ENCODE measurements at regions not wholly inside any gene's neighbourhood (a gene's known extent, or its start where the extent isn't known, plus 50 kb on each side); places are given as distances from the start of the nearest gene placed in this dataset.

DNA sequence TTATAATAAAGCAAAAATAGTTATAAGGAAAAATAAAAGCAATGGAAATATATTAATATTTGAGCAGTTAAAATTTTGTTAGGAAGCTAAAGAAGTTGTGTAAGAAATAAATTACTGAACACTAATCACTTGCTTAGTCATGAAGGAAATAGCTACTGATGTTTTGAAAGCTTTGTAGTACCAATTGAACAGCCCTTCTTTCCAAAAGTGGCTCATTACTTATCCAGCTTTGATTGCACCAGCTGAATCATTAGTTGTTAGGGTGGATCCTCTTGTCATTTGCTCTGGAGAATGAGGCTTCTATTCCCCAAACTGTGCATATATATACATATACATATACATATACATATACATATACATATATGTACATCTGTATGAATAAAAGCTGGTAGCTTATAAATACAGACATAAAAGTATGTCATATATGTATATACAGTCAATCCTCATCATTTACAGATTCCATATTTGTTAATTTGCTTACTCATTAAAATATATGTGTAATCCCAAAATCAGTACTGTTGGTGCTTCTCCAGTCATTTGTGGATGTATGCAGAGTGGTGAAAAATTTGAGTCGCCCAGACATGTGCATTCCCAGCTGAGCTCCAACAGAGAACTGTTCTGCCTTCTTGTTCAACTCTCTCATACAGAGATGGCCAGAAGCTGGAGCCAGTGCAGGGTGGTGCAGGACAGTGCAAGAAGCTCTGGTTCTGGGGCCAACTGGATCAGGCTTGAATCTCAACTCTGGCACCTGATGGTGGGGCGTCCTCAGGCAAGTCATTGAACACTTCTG is 214.1 kb downstream of the RPAP3 start:
- H3K4me2 ChIP-seq, result no peak overlapping the region
- H3K4me3 ChIP-seq, result no peak overlapping the region
- no peak for DNase-seq (ENCODE audit: low spot score)
- H3K9me2 ChIP-seq (replicated peaks; ENCODE audit: insufficient read depth), result no peaks in the 10 kb centered on the region
- no peaks in the 10 kb centered on the region for H3K9me3 ChIP-seq (ENCODE audit: low read depth)
- no peaks in the 10 kb centered on the region for H4K20me1 ChIP-seq (ENCODE audit: insufficient read depth, poor library complexity, severe bottlenecking)
- TF ChIP-seq EZH2 (IDR thresholded peaks at IDR 0.05; ENCODE audit: borderline replicate concordance), result no peak
- TF ChIP-seq EZH2phosphoT487 (IDR thresholded peaks at IDR 0.05; ENCODE audit: low read depth, severe bottlenecking, unreplicated experiment), result no peak
- TF ChIP-seq CTCF (IDR thresholded peaks at IDR 0.05; ENCODE audit: poor library complexity), result no peak
- H3K4me1 ChIP-seq (ENCODE audit: insufficient read depth), result no peaks in the 10 kb centered on the region
- H3K79me2 ChIP-seq, result no peaks in the 10 kb centered on the region
- no peaks in the 10 kb centered on the region for H3K27me3 ChIP-seq
- no peak overlapping the region for H2AFZ ChIP-seq
- 76% methylated on average over 2 of the region's 2 CpGs for WGBS (ENCODE audit: low lambda C conversion rate, missing lambda C conversion rate)
- no peak overlapping the region for H3K27ac ChIP-seq
- no peaks in the 10 kb centered on the region for H3K36me3 ChIP-seq (replicated peaks; ENCODE audit: insufficient read depth, low read depth)

GRCh38 chr12:47488888-47489287 is 216.9 kb downstream of the RPAP3 start:
- no peak for TF ChIP-seq EZH2phosphoT487 (IDR thresholded peaks at IDR 0.05; ENCODE audit: low read depth, severe bottlenecking, unreplicated experiment)
- H3K27me3 ChIP-seq, result peaks cover 3% of the 10 kb centered on the region
- DNase-seq (ENCODE audit: low spot score), result no peak
- no peak overlapping the region for H3K4me2 ChIP-seq
- no peak overlapping the region for H3K4me3 ChIP-seq
- no peaks in the 10 kb centered on the region for H4K20me1 ChIP-seq (ENCODE audit: insufficient read depth, poor library complexity, severe bottlenecking)
- H2AFZ ChIP-seq, result no peak overlapping the region
- H3K4me1 ChIP-seq (ENCODE audit: insufficient read depth), result no peaks in the 10 kb centered on the region
- H3K36me3 ChIP-seq (replicated peaks; ENCODE audit: insufficient read depth, low read depth), result no peaks in the 10 kb centered on the region
- H3K9me2 ChIP-seq (replicated peaks; ENCODE audit: insufficient read depth), result no peaks in the 10 kb centered on the region
- H3K79me2 ChIP-seq, result no peaks in the 10 kb centered on the region
- H3K9me3 ChIP-seq (ENCODE audit: low read depth), result no peaks in the 10 kb centered on the region
- 55% methylated on average over 1 of the region's 1 CpG for WGBS (ENCODE audit: low lambda C conversion rate, missing lambda C conversion rate)
- H3K27ac ChIP-seq, result no peak overlapping the region

- WGBS (ENCODE audit: low lambda C conversion rate, missing lambda C conversion rate), result 46% methylated on average over 2 of the region's 2 CpGs
- H3K79me2 ChIP-seq, result no peaks in the 10 kb centered on the region
- no peak for TF ChIP-seq EZH2phosphoT487 (IDR thresholded peaks at IDR 0.05; ENCODE audit: low read depth, severe bottlenecking, unreplicated experiment)
- no peak for TF ChIP-seq EZH2 (IDR thresholded peaks at IDR 0.05; ENCODE audit: borderline replicate concordance)
- no peak for TF ChIP-seq CTCF (IDR thresholded peaks at IDR 0.05; ENCODE audit: poor library complexity)
- no peak overlapping the region for H3K27ac ChIP-seq
- DNase-seq (ENCODE audit: low spot score), result no peak
- no peaks in the 10 kb centered on the region for H3K9me2 ChIP-seq (replicated peaks; ENCODE audit: insufficient read depth)
- H3K9me3 ChIP-seq (ENCODE audit: low read depth), result no peaks in the 10 kb centered on the region
- no peak overlapping the region for H3K4me3 ChIP-seq
- no peaks in the 10 kb centered on the region for H3K36me3 ChIP-seq (replicated peaks; ENCODE audit: insufficient read depth, low read depth)
- H3K4me1 ChIP-seq (ENCODE audit: insufficient read depth), result no peaks in the 10 kb centered on the region
- no peaks in the 10 kb centered on the region for H4K20me1 ChIP-seq (ENCODE audit: insufficient read depth, poor library complexity, severe bottlenecking)
- peaks cover 16% of the 10 kb centered on the region for H3K27me3 ChIP-seq
- H3K4me2 ChIP-seq, result no peak overlapping the region
- no peak overlapping the region for H2AFZ ChIP-seq
Observed at GRCh38 chr12:47481041-47481440, 224.8 kb downstream of the RPAP3 start.

GRCh38 chr12:47478426-47478825 is 227.4 kb downstream of the RPAP3 start:
- Histone ChIP-seq H3K36me3 (replicated peaks; ENCODE audit: insufficient read depth, low read depth) (no peaks in the 10 kb centered on the region), H3K9me2 (replicated peaks; ENCODE audit: insufficient read depth) (no peaks in the 10 kb centered on the region), H3K9me3 (ENCODE audit: low read depth) (no peaks in the 10 kb centered on the region), H3K79me2 (no peaks in the 10 kb centered on the region), H2AFZ (no peak overlapping the region), H3K4me2 (no peak overlapping the region), H3K27me3 (peaks cover 12% of the 10 kb centered on the region), H3K27ac (no peak overlapping the region), H4K20me1 (ENCODE audit: insufficient read depth, poor library complexity, severe bottlenecking) (no peaks in the 10 kb centered on the region), H3K4me1 (ENCODE audit: insufficient read depth) (no peaks in the 10 kb centered on the region), H3K4me3 (no peak overlapping the region)
- 57% methylated on average over 1 of the region's 1 CpG for WGBS (ENCODE audit: low lambda C conversion rate, missing lambda C conversion rate)
- DNase-seq (ENCODE audit: low spot score), result no peak
- TF ChIP-seq CTCF (IDR thresholded peaks at IDR 0.05; ENCODE audit: poor library complexity), result no peak
- TF ChIP-seq EZH2 (IDR thresholded peaks at IDR 0.05; ENCODE audit: borderline replicate concordance), result no peak
- no peak for TF ChIP-seq EZH2phosphoT487 (IDR thresholded peaks at IDR 0.05; ENCODE audit: low read depth, severe bottlenecking, unreplicated experiment)
